OCI-LY3 (cell line): ENCODE measurements at regions not wholly inside any gene's neighbourhood (a gene's known extent, or its start where the extent isn't known, plus 50 kb on each side); places are given as distances from the start of the nearest gene placed in this dataset.

Source experiments
- H2AFZ ChIP-seq: fragments of 200-600, 300-600 bp; shearing (Covaris generic); 2 replicates; pipeline ENCODE4 v1.6.0; 2014; ENCODE audit warnings: antibody characterized with exemption, low read depth, low read length
- H3K27ac ChIP-seq: fragments of 200-600, 300-600 bp; sonication (generic); 2 replicates; pipeline ENCODE4 v1.5.1; 2014; ENCODE audit warnings: mild to moderate bottlenecking, low read length, moderate library complexity, mixed read lengths
- H3K27me3 ChIP-seq: fragments of 200-600, 300-600 bp; sonication (generic); 2 replicates; pipeline ENCODE4 v1.6.1; 2014; ENCODE audit warnings: low read depth, low read length, mixed read lengths
- H3K36me3 ChIP-seq: fragments of 200-600, 300-600 bp; sonication (generic); replicated peaks from 2 replicates; pipeline ENCODE3; 2014; ENCODE audit warnings: low read depth, low read length, mixed read lengths
- H3K4me1 ChIP-seq: fragments of 300-600, 200-600 bp; sonication (generic); 2 replicates; pipeline ENCODE4 v1.6.1; 2014; ENCODE audit warnings: low read length, mixed read lengths
- H3K4me2 ChIP-seq: fragments of 200-600, 300-600 bp; sonication (generic); 2 replicates; pipeline ENCODE4 v1.6.1; 2014; ENCODE audit warnings: low read length, mixed read lengths
- H3K4me3 ChIP-seq: fragments of 300-600, 200-600 bp; sonication (generic); 2 replicates; pipeline ENCODE4 v1.5.1; 2014; ENCODE audit warnings: antibody characterized with exemption, mild to moderate bottlenecking, low read length, moderate library complexity
- H3K79me2 ChIP-seq: fragments of 300-600, 200-600 bp; shearing (Covaris generic); 2 replicates; pipeline ENCODE4 v1.6.1; 2014; ENCODE audit warnings: mild to moderate bottlenecking, low read length, mixed read lengths
- H3K9ac ChIP-seq: fragments of 300-600, 200-600 bp; shearing (Covaris generic); 2 replicates; pipeline ENCODE4 v1.6.0; 2014; ENCODE audit warnings: mild to moderate bottlenecking, low read length, moderate library complexity
- H3K9me3 ChIP-seq: fragments of 200-600, 300-600 bp; shearing (Covaris generic); 2 replicates; pipeline ENCODE4 v1.6.1; 2014; ENCODE audit warnings: low read length, mixed read lengths; ENCODE audit not compliant: insufficient read depth
- H4K20me1 ChIP-seq: fragments of 200-600, 300-600 bp; sonication (generic); 2 replicates; pipeline ENCODE4 v1.6.1; 2016; ENCODE audit warnings: low read length, mixed read lengths; ENCODE audit not compliant: insufficient read depth
- EZH2phosphoT487 ChIP-seq: fragments of 200-600 bp; shearing (Covaris generic); IDR thresholded peaks from 2 replicates; pipeline ENCODE4 v1.6.1; 2018; ENCODE audit warnings: antibody characterized with exemption, mixed run types, low read depth
- TF ChIP-seq, protein P1 (sequence below): fragments of 200-600, 300-600 bp; sonication (generic); IDR thresholded peaks from 2 replicates; pipeline ENCODE4 v1.5.1; 2014; ENCODE audit warnings: antibody characterized with exemption, low read length, low read depth

DNA sequence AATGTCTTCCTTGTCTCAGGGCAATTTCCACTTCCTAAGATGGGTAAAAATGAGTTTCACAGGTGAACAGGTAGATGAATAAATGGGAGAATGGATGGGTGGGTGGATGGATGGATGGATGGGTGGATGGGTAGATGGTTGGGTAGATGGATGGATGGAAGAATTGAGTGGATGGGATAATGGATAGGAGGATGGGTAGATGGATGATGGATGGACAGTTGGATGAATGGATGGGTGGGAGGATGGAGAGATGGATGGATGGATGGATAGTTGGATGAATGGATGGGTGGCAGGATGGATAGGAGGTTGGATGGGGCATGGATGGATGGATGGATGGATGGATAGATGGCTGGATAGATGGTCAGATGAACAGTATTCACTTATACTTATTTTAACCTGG lies 90.9 kb downstream of the LRRC30 start:
- no peaks in the 10 kb centered on the region for H3K4me1 ChIP-seq
- H3K4me3 ChIP-seq, result no peak overlapping the region
- H3K36me3 ChIP-seq, result no peaks in the 10 kb centered on the region
- H2AFZ ChIP-seq, result no peak overlapping the region
- H3K9me3 ChIP-seq, result no peaks in the 10 kb centered on the region
- H3K79me2 ChIP-seq, result no peaks in the 10 kb centered on the region
- no peaks in the 10 kb centered on the region for H3K27me3 ChIP-seq
- H3K9ac ChIP-seq, result no peak overlapping the region
- no peak for TF ChIP-seq EZH2phosphoT487
- TF ChIP-seq, protein P1, sequence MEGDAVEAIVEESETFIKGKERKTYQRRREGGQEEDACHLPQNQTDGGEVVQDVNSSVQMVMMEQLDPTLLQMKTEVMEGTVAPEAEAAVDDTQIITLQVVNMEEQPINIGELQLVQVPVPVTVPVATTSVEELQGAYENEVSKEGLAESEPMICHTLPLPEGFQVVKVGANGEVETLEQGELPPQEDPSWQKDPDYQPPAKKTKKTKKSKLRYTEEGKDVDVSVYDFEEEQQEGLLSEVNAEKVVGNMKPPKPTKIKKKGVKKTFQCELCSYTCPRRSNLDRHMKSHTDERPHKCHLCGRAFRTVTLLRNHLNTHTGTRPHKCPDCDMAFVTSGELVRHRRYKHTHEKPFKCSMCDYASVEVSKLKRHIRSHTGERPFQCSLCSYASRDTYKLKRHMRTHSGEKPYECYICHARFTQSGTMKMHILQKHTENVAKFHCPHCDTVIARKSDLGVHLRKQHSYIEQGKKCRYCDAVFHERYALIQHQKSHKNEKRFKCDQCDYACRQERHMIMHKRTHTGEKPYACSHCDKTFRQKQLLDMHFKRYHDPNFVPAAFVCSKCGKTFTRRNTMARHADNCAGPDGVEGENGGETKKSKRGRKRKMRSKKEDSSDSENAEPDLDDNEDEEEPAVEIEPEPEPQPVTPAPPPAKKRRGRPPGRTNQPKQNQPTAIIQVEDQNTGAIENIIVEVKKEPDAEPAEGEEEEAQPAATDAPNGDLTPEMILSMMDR, result no peak
- H3K4me2 ChIP-seq, result no peak overlapping the region
- no peak overlapping the region for H3K27ac ChIP-seq
- H4K20me1 ChIP-seq, result no peaks in the 10 kb centered on the region

DNA sequence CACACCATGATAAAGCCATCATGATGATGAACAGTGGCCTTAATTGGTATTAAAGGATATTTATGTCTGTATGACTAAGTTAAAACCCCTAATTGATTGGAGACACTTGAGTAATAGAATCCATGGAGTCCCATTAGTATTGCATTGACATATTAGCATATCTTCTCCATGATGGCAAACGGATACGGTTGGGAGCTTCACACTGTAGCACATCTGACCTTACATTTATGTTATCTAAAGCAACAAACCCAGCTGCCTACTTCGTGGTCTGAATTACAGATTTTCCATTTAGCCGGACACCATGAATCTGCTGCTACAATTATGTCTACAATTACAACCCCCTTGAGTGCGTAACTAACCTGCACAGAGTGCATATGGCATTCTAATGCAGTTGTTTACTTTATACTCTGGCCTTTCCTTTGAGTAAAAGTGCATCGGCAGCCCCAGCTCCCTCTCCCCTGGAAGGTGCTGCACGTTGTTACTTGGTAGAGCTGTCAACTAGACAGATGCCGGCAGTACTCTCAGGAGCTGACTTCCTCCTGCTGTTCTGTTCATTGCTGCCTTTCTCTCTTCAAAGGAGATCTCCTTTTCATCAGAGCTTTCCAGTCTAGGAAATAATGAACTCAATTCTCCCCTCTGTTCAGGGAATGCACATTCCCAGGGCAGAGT lies 92.1 kb downstream of the LRRC30 start:
- Histone ChIP-seq H3K4me2 (no peak overlapping the region), H3K36me3 (no peaks in the 10 kb centered on the region), H3K4me1 (no peaks in the 10 kb centered on the region), H3K9ac (no peak overlapping the region), H4K20me1 (no peaks in the 10 kb centered on the region), H3K27me3 (no peaks in the 10 kb centered on the region), H3K79me2 (no peaks in the 10 kb centered on the region), H3K9me3 (no peaks in the 10 kb centered on the region), H2AFZ (no peak overlapping the region), H3K4me3 (no peak overlapping the region), H3K27ac (no peak overlapping the region)
- TF ChIP-seq EZH2phosphoT487, result no peak
- TF ChIP-seq, protein P1, result no peak

DNA sequence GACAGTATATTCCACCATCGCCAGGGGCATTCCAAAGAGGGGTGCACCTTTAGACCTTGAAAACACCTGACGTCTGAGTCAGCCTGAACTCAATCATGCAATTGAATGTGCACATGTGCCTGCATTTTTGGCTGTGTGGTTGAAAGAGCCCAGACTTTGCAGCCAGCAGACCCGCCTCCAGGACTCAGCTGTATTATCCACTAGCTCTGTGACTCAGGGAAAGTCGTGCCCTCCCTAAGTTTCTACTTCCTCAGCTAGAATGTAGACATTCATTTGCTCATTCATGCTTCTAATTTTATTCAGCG lies 94.2 kb downstream of the LRRC30 start:
- Histone ChIP-seq H3K4me2 (no peak overlapping the region), H3K27ac (no peak overlapping the region), H3K79me2 (no peaks in the 10 kb centered on the region), H3K4me1 (no peaks in the 10 kb centered on the region), H3K4me3 (no peak overlapping the region), H4K20me1 (no peaks in the 10 kb centered on the region), H2AFZ (no peak overlapping the region), H3K9ac (no peak overlapping the region), H3K36me3 (no peaks in the 10 kb centered on the region), H3K27me3 (no peaks in the 10 kb centered on the region), H3K9me3 (no peaks in the 10 kb centered on the region)
- TF ChIP-seq, protein P1, result no peak
- TF ChIP-seq EZH2phosphoT487, result no peak

DNA sequence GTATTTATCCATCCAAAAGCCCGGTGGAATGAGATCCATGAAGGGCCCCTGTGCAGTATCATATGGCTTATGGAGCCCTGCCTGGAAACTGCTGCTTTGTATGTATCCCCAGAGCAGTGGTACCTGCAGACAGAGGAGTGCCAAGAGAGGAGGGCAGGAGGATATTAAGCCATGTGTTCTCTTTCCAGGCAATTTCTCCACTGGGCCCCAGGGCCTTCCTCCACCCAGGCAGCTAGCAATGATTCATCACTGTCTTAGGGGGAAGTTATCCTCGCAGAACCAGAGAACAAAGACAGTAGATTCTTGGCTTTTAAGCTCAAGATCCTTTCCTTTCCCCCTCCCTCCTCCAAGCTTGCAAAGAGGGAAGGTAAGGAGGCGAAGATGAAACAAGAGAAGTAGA lies 98.1 kb downstream of the LRRC30 start:
- Histone ChIP-seq H4K20me1 (no peaks in the 10 kb centered on the region), H2AFZ (no peak overlapping the region), H3K4me3 (no peak overlapping the region), H3K4me2 (no peak overlapping the region), H3K27me3 (no peaks in the 10 kb centered on the region), H3K79me2 (no peaks in the 10 kb centered on the region), H3K27ac (no peak overlapping the region), H3K9ac (no peak overlapping the region), H3K9me3 (no peaks in the 10 kb centered on the region), H3K36me3 (no peaks in the 10 kb centered on the region), H3K4me1 (no peaks in the 10 kb centered on the region)
- TF ChIP-seq EZH2phosphoT487, result no peak
- TF ChIP-seq, protein P1, result no peak
